ENCODE measurements at regions not wholly inside any gene's neighbourhood (a gene's known extent, or its start where the extent isn't known, plus 50 kb on each side); places are given as distances from the start of the nearest gene placed in this dataset.

- H3K9me3 ChIP-seq (replicated peaks; ENCODE audit: control insufficient read depth, insufficient read depth, low read length): no peaks in the 10 kb centered on the region
- TF ChIP-seq JUN (IDR thresholded peaks at IDR 0.05; ENCODE audit: borderline replicate concordance, insufficient read depth, insufficient read length, low read depth): no peak
- TF ChIP-seq POLR2A (IDR thresholded peaks at IDR 0.05; ENCODE audit: low read depth, low read length): no peak
- no peak for TF ChIP-seq POLR2AphosphoS5 (IDR thresholded peaks at IDR 0.05; ENCODE audit: insufficient read depth, low read depth, low read length)
- TF ChIP-seq CTCF (IDR thresholded peaks at IDR 0.05; ENCODE audit: extremely low read depth in 1 of 2, insufficient read depth in 1 of 2, low read depth in 1 of 2, low read length in 2 of 2): no peak
- H3K27me3 ChIP-seq (ENCODE audit: control insufficient read depth in 2 of 2, insufficient read depth in 2 of 2, low read length in 2 of 2): no peaks in the 10 kb centered on the region
- no peaks in the 10 kb centered on the region for H4K20me1 ChIP-seq (replicated peaks; ENCODE audit: control insufficient read depth, extremely low read depth, insufficient read depth, low read length)
- dilution Hi-C loops (cut with MboI; ENCODE audit: extremely low pct_ligation_motif_present, low sequenced_read_pairs) (no loop called here), intact Hi-C loops (cut with micrococcal nuclease) (no loop called here)
- H3K27ac ChIP-seq (ENCODE audit: insufficient read depth, low read depth, low read length): no peak overlapping the region
- H3K9me1 ChIP-seq (replicated peaks; ENCODE audit: control insufficient read depth, extremely low read depth, insufficient read depth, low read length): no peaks in the 10 kb centered on the region
- H3K79me2 ChIP-seq (ENCODE audit: control insufficient read depth, insufficient read depth, low read length): no peaks in the 10 kb centered on the region
- no peak overlapping the region for H3K4me3 ChIP-seq (replicated peaks in 1 of 3; ENCODE audit: insufficient read depth in 1 of 3, low read depth in 1 of 3, low read length in 3 of 3)
- no peak overlapping the region for H3K9ac ChIP-seq (replicated peaks; ENCODE audit: extremely low read depth, insufficient read depth, low read length)
- H2AFZ ChIP-seq (ENCODE audit: low read depth, low read length): no peak overlapping the region
- H3K36me3 ChIP-seq (ENCODE audit: control insufficient read depth in 2 of 2, extremely low read depth in 1 of 2, insufficient read depth in 2 of 2, low read length in 2 of 2): no peaks in the 10 kb centered on the region
- POLR2A ChIA-PET: no interaction called here
- H3K4me2 ChIP-seq (ENCODE audit: insufficient read depth, low read length): no peak overlapping the region
- no peak for FAIRE-seq
- CTCF ChIA-PET: no interaction called here
- no peaks in the 10 kb centered on the region for H3K4me1 ChIP-seq (ENCODE audit: control insufficient read depth, extremely low read depth, insufficient read depth, low read length)
- DNase-seq (ENCODE audit: low read depth, low spot score): no peak
- BruUV-seq (replicated peaks): no TSS peak
Measured at GRCh38 chr9:14007190-14007769, 306.7 kb downstream of the NFIB start.

GRCh38 chr9:14006386-14007187 is 307.4 kb downstream of the NFIB start:
- no peak overlapping the region for H3K4me3 ChIP-seq (replicated peaks in 1 of 3; ENCODE audit: insufficient read depth in 1 of 3, low read depth in 1 of 3, low read length in 3 of 3)
- intact Hi-C loops (cut with micrococcal nuclease) (no loop called here), dilution Hi-C loops (cut with MboI; ENCODE audit: extremely low pct_ligation_motif_present, low sequenced_read_pairs) (no loop called here)
- no peak overlapping the region for H3K27ac ChIP-seq (ENCODE audit: insufficient read depth, low read depth, low read length)
- no peaks in the 10 kb centered on the region for H3K79me2 ChIP-seq (ENCODE audit: control insufficient read depth, insufficient read depth, low read length)
- BruUV-seq (replicated peaks): no TSS peak
- ChIA-PET CTCF (interaction anchor here (1.1 kb wide), 1 partner anchor 11 kb away, joined by 3 read pairs; no protein-coding TSS in a partner anchor), POLR2A (no interaction called here)
- H4K20me1 ChIP-seq (replicated peaks; ENCODE audit: control insufficient read depth, extremely low read depth, insufficient read depth, low read length): no peaks in the 10 kb centered on the region
- no peaks in the 10 kb centered on the region for H3K9me1 ChIP-seq (replicated peaks; ENCODE audit: control insufficient read depth, extremely low read depth, insufficient read depth, low read length)
- FAIRE-seq: no peak
- no peak overlapping the region for H3K9ac ChIP-seq (replicated peaks; ENCODE audit: extremely low read depth, insufficient read depth, low read length)
- no peaks in the 10 kb centered on the region for H3K36me3 ChIP-seq (ENCODE audit: control insufficient read depth in 2 of 2, extremely low read depth in 1 of 2, insufficient read depth in 2 of 2, low read length in 2 of 2)
- no peaks in the 10 kb centered on the region for H3K27me3 ChIP-seq (ENCODE audit: control insufficient read depth in 2 of 2, insufficient read depth in 2 of 2, low read length in 2 of 2)
- H3K4me2 ChIP-seq (ENCODE audit: insufficient read depth, low read length): no peak overlapping the region
- TF ChIP-seq EZH2 (IDR thresholded peaks at IDR 0.05; ENCODE audit: borderline replicate concordance, low read depth, low read length, severe bottlenecking): no peak
- TF ChIP-seq POLR2A (IDR thresholded peaks at IDR 0.05; ENCODE audit: low read depth, low read length): no peak
- no peak for TF ChIP-seq GATA2 (IDR thresholded peaks at IDR 0.05; ENCODE audit: insufficient read depth, insufficient read length, low read depth, low read length)
- no peaks in the 10 kb centered on the region for H3K4me1 ChIP-seq (ENCODE audit: control insufficient read depth, extremely low read depth, insufficient read depth, low read length)
- H2AFZ ChIP-seq (ENCODE audit: low read depth, low read length): no peak overlapping the region
- no peaks in the 10 kb centered on the region for H3K9me3 ChIP-seq (replicated peaks; ENCODE audit: control insufficient read depth, insufficient read depth, low read length)
- no peak for DNase-seq (ENCODE audit: low read depth, low spot score)

Data from endothelial cell of umbilical vein (primary cell).